Fibroblast of pulmonary artery (primary cell): ENCODE measurements at regions not wholly inside any gene's neighbourhood (a gene's known extent, or its start where the extent isn't known, plus 50 kb on each side); places are given as distances from the start of the nearest gene placed in this dataset.

Source experiments
- DNase-seq: peaks from one replicate; pipeline ENCODE4 v3.0.0-alpha.2; 2010; ENCODE audit warnings: low read depth
- H3K4me3 ChIP-seq: replicated peaks from 2 replicates; pipeline ENCODE4 v1.5.1; 2011; ENCODE audit warnings: low read depth, mild to moderate bottlenecking, control low read depth, low read length, moderate library complexity
- TF ChIP-seq, protein P1 (sequence below): IDR thresholded peaks from 2 replicates; pipeline ENCODE4 v1.5.1; 2011; ENCODE audit warnings: mild to moderate bottlenecking, control low read depth, low read length, inconsistent platforms; ENCODE audit errors: missing control alignments

DNA sequence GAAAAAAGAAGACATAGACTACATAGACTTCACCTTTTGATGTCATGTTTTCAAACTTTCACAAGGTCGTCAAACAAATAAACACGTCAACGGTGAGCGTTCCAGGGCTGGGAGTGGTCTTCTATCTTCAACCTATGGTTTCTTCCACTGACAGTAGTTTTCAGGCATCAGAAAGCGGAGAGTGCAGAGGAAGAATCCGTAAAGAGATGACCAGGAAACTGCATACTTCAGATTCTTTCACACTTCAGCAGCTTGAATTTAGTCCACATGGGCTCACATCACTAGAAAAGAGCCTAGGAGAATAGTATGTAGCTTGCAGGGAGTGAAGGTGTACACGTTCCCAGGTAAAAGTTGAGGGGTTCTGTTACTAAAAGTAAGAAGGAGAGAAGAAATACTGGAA is 58.5 kb downstream of the NPY1R start:
- TF ChIP-seq, protein P1, sequence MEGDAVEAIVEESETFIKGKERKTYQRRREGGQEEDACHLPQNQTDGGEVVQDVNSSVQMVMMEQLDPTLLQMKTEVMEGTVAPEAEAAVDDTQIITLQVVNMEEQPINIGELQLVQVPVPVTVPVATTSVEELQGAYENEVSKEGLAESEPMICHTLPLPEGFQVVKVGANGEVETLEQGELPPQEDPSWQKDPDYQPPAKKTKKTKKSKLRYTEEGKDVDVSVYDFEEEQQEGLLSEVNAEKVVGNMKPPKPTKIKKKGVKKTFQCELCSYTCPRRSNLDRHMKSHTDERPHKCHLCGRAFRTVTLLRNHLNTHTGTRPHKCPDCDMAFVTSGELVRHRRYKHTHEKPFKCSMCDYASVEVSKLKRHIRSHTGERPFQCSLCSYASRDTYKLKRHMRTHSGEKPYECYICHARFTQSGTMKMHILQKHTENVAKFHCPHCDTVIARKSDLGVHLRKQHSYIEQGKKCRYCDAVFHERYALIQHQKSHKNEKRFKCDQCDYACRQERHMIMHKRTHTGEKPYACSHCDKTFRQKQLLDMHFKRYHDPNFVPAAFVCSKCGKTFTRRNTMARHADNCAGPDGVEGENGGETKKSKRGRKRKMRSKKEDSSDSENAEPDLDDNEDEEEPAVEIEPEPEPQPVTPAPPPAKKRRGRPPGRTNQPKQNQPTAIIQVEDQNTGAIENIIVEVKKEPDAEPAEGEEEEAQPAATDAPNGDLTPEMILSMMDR: no peak
- no peak overlapping the region for H3K4me3 ChIP-seq
- no peak for DNase-seq

DNA sequence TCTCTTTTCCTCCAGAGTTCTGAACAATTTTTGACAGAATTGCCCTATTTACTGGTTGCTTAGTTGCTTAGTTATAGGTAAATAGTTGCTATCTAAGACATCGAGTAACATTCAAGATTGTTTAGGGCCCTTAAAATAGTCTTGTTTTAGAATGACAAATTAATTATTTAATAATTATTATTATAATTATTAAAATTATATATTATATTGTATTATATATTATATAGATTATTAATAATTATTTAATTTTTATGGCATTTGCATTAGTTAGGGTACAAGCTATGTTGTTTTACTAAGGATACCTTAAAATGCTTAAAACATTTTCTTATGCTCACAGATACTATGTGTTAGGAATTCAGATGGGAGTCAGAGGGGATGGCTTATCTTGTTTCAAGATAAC is 59.2 kb downstream of the NPY1R start:
- no peak for DNase-seq
- no peak overlapping the region for H3K4me3 ChIP-seq
- TF ChIP-seq, protein P1: no peak

DNA sequence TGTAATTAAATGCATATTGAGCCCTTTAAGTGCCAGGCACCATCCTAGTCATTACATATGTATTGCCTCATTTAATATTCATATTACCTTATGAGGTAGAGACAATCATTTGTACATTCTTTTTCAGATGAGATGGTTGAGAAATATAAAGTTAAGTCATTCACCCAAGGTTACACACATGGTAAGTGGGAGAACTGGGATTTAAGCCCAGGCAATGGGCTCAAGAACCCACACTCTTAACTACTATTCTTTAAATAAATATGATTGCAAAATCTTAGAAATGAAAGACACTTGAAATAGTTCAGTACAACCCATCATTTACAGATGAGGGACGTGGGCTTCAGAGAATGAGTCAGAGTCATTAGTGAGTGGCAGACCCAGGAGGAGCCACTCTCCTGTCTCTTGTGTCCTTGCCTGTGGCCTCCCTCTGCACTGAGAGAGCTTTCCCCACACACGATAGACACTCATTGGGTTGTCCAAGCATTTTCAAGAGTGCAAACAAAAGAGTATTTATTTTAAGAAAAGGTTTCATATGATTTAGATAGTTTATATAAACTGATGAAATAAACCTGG is 60.8 kb downstream of the NPY1R start:
- no peak for DNase-seq
- H3K4me3 ChIP-seq: no peak overlapping the region
- TF ChIP-seq, protein P1: no peak

DNA sequence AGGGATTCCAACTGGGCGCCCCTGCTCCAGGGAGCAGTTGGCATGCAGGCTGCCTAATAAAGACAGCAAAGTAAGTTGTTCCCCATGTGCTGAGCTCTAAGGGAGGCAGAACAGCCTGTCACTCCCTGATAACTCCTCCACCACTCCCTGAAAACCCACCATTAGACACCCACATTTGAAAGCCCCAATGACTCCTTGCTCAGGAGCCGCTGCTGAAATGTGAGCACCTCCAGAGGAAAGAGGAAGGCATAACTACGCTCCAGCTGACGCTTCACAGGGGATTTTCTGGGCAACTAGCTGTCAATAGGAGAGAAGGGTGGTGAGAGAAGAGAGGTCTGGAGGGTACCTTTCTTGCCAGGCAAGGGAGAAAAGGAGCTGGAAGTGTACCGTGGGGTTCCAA is 62.5 kb downstream of the NPY1R start:
- TF ChIP-seq, protein P1: no peak
- no peak overlapping the region for H3K4me3 ChIP-seq
- no peak for DNase-seq

DNA sequence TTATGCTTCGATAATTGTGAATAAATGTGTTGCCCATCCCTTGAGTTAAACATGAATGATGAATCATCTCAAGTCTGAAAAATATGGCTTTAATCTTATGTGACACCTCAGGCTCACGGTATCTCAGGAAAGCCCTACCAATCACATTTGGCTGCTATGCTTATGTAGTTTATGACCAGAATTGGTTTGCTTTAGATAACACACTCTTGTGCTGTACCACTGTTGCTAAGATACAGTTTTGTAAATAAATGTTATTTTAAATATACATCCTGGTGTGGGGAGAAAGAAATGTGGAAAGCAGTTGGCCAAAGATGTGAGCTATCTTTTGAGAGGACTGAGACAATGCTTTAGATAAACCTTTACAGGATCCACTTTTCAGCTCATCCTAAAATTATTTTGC is 63.2 kb downstream of the NPY1R start:
- TF ChIP-seq, protein P1: no peak
- H3K4me3 ChIP-seq: no peak overlapping the region

DNA sequence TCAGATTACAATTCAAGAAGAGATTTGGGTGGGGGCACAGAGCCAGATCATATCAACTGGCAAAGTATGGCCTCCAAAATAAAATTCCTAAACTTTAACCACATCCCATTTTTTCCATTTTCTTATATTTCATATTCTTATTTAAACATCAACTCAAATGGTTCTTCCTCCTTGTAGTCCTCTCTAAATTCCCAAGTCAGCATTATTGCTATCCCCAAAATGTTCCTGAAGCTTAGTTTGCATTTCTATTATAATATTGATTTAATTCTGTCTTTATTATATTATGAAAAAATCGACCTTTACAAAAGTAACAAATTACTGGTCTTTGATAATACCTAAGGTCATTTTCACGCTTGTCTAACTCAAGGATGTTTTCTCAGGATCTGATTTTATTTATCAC is 67.5 kb downstream of the NPY1R start:
- no peak for DNase-seq
- TF ChIP-seq, protein P1: no peak
- H3K4me3 ChIP-seq: no peak overlapping the region

More for the DNA sequence above, 63.2 kb downstream of the NPY1R start:
- no peak for DNase-seq

DNA sequence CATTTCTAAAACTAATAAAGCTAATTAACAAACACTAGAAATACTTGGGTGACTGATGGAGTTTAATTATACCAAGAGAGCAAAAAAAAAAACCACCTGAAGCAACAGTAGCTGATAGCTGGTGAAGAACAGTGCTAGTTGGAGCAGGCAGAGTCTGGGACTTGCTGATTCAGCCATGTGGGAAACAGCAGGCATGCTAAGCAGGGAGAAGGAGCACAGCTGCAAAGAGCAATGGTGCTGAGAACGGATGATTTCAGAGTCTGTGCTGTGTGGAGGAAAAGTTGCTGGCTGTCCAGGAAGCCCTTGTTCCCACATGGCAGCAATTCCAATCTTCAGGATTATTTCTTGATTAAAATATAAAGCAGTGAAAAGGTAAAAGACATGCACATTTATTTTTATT is 68.8 kb downstream of the NPY1R start:
- H3K4me3 ChIP-seq: no peak overlapping the region
- TF ChIP-seq, protein P1: no peak
- DNase-seq: no peak
